NK-92 treated with Interleukin-12 subunit alpha and Interleukin-12 subunit beta, amount 100 ng/mL, for 24 hours (cell line): ENCODE measurements at regions not wholly inside any gene's neighbourhood (a gene's known extent, or its start where the extent isn't known, plus 50 kb on each side); places are given as distances from the start of the nearest gene placed in this dataset.
"Not testable (repeated sequence)": the region's sequence is repeated elsewhere in the genome, so short reads cannot be mapped to it uniquely, and the experiment has no call there.

Source experiments
- DNase-seq: peaks from one replicate; lab custom pipeline; 2025; lab: John Stamatoyannopoulos, UW

GRCh38 chr18:39305766-39306165 lies 1740.2 kb upstream of the CELF4 start:
- no peak for DNase-seq

- no peak for DNase-seq
These were observed 1736.9 kb upstream of the CELF4 start for GRCh38 chr18:39302481-39302880.

GRCh38 chr18:39299152-39299551 lies 1733.6 kb upstream of the CELF4 start:
- no peak for DNase-seq

GRCh38 chr18:39297225-39297624 lies 1731.6 kb upstream of the CELF4 start:
- DNase-seq: no peak

- DNase-seq: no peak
These were observed 1730.8 kb upstream of the CELF4 start for GRCh38 chr18:39296293-39296888.

- DNase-seq: no peak
These were observed 1711.2 kb upstream of the CELF4 start for GRCh38 chr18:39276764-39277163.

GRCh38 chr18:39274535-39274934 lies 1708.9 kb upstream of the CELF4 start:
- DNase-seq: no peak

GRCh38 chr18:39272230-39272629 lies 1706.6 kb upstream of the CELF4 start:
- no peak for DNase-seq

- no peak for DNase-seq
These were observed 1706.1 kb upstream of the CELF4 start for GRCh38 chr18:39271654-39272053.

- no peak for DNase-seq
These were observed 1695.0 kb upstream of the CELF4 start for GRCh38 chr18:39260565-39260964.

GRCh38 chr18:39259736-39260135 lies 1694.1 kb upstream of the CELF4 start:
- no peak for DNase-seq

GRCh38 chr18:39244242-39244641 lies 1678.6 kb upstream of the CELF4 start:
- DNase-seq: no peak

- no peak for DNase-seq
These were observed 1675.9 kb upstream of the CELF4 start for GRCh38 chr18:39241534-39241933.

GRCh38 chr18:39238981-39239660 lies 1673.5 kb upstream of the CELF4 start:
- no peak for DNase-seq

- no peak for DNase-seq
These were observed 1669.6 kb upstream of the CELF4 start for GRCh38 chr18:39235118-39235719.

- no peak for DNase-seq
These were observed 1667.3 kb upstream of the CELF4 start for GRCh38 chr18:39232937-39233336.

GRCh38 chr18:39232490-39232889 lies 1666.9 kb upstream of the CELF4 start:
- no peak for DNase-seq

GRCh38 chr18:39230086-39230803 lies 1664.6 kb upstream of the CELF4 start:
- no peak for DNase-seq

- not testable (repeated sequence) for DNase-seq
These were observed 1662.2 kb upstream of the CELF4 start for GRCh38 chr18:39227769-39228168.

- DNase-seq: no peak
These were observed 1659.8 kb upstream of the CELF4 start for GRCh38 chr18:39225373-39225772.

- DNase-seq: no peak
These were observed 1657.7 kb upstream of the CELF4 start for GRCh38 chr18:39223283-39223682.

GRCh38 chr18:39215920-39216319 lies 1650.3 kb upstream of the CELF4 start:
- DNase-seq: no peak

GRCh38 chr18:39211461-39211860 lies 1645.9 kb upstream of the CELF4 start:
- DNase-seq: no peak
